ENCODE measurements at regions not wholly inside any gene's neighbourhood (a gene's known extent, or its start where the extent isn't known, plus 50 kb on each side); places are given as distances from the start of the nearest gene placed in this dataset.

- 66% methylated on average over 4 of the region's 4 CpGs for WGBS (ENCODE audit: missing lambda C conversion rate)
- no peaks in the 10 kb centered on the region for H3K9me3 ChIP-seq
- TF ChIP-seq MAFK (IDR thresholded peaks at IDR 0.05; ENCODE audit: partially characterized antibody) = peak; percentile 53
- TF ChIP-seq ZC3H11A (IDR thresholded peaks at IDR 0.05) = no peak
- no peak overlapping the region for H3K4me3 ChIP-seq
- DNase-seq (ENCODE audit: low read depth in 1 of 2, low spot score in 1 of 2) = no peak
- no peak for FAIRE-seq
- ChIA-PET POLR2A (interaction anchor here (0.7 kb wide), 1 partner anchor 174 kb away, joined by 5 read pairs; no protein-coding TSS in a partner anchor), CTCF (interaction anchor here (1.1 kb wide), 1 partner anchor 41 kb away, joined by 3 read pairs; no protein-coding TSS in a partner anchor)
- ATAC-seq = peak in 1 of 2 experiments; percentile 20; a peak in 2 of 6 replicates
- H3K27ac ChIP-seq = peak overlapping the region; percentile 53 to 54; a peak in 5 of 6 replicates
- peaks cover 27% of the 10 kb centered on the region for H3K4me1 ChIP-seq
- peak overlapping the region; percentile 38 for H3K4me2 ChIP-seq
These were observed 124.3 kb downstream of the HSD17B3 start for GRCh38 chr9:96177719-96178028.

GRCh38 chr9:96177005-96177718 lies 124.8 kb downstream of the HSD17B3 start:
- DNase-seq (ENCODE audit: low read depth in 1 of 2, low spot score in 1 of 2) (peak in 1 of 2 experiments; percentile 42), ATAC-seq (peak in 1 of 2 experiments; percentile 88; a peak in 3 of 6 replicates), FAIRE-seq (no peak)
- Histone ChIP-seq H3K27ac (peak overlapping the region; percentile 53 to 54), H3K9me3 (no peaks in the 10 kb centered on the region), H3K4me2 (peak overlapping the region; percentile 38), H3K4me3 (no peak overlapping the region), H3K4me1 (peaks cover 27% of the 10 kb centered on the region)
- CTCF ChIA-PET = interaction anchor here (1.1 kb wide), 1 partner anchor 42 kb away, joined by 3 read pairs; no protein-coding TSS in a partner anchor
- POLR2A ChIA-PET = interaction anchor here (0.7 kb wide), 1 partner anchor 173 kb away, joined by 5 read pairs; no protein-coding TSS in a partner anchor
- 58% methylated on average over 9 of the region's 10 CpGs for WGBS (ENCODE audit: missing lambda C conversion rate)
- TF ChIP-seq EHF (CRISPR knock-in tag; IDR thresholded peaks at IDR 0.05) (no peak), CHD4 (IDR thresholded peaks at IDR 0.05; ENCODE audit: borderline replicate concordance) (no peak), CTCF (IDR thresholded peaks at IDR 0.05) (peak; percentile 14; the same call in 1 of the 3 replicates)

DNA sequence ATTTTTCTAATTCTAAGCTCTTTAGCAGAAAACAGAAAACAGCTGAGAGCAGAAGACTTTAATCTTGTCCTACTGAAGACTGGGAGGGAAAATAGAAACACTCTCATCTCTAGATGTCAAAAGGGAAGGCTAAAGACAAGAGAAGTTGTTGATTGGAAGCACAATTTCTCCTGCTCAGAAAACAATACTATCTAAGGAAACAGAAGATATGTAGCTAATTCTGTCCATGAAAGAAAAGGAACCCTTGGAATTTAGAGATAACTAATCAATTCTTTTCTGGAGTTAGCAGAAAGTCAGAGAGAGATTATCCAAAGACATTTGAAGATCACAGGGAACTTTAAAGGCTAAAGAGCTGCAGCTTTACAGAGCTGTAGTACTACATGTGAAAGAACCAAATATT lies 126.2 kb downstream of the HSD17B3 start:
- POLR2A ChIA-PET = no interaction called here
- DNase-seq (ENCODE audit: low read depth in 1 of 2, low spot score in 1 of 2) (no peak), ATAC-seq (no peak), FAIRE-seq (no peak)
- Histone ChIP-seq H3K27ac (peak overlapping the region in 1 of 2 experiments; percentile 46; a peak in 2 of 6 replicates), H3K9me3 (no peaks in the 10 kb centered on the region), H3K4me2 (no peak overlapping the region), H3K4me1 (peaks cover 33% of the 10 kb centered on the region), H3K4me3 (no peak overlapping the region)
- TF ChIP-seq RFX5 (IDR thresholded peaks at IDR 0.05) = no peak
- TF ChIP-seq ZFP36 (IDR thresholded peaks at IDR 0.05; ENCODE audit: borderline replicate concordance, partially characterized antibody) = no peak
- no peak for TF ChIP-seq SMC3 (IDR thresholded peaks at IDR 0.05)
- TF ChIP-seq SREBF2 (IDR thresholded peaks at IDR 0.05) = no peak
- no peak for TF ChIP-seq MAZ (IDR thresholded peaks at IDR 0.05; ENCODE audit: borderline replicate concordance, low read depth, low read length)
- no peak for TF ChIP-seq RNF2 (IDR thresholded peaks at IDR 0.05; ENCODE audit: borderline replicate concordance, low read depth)
- no peak for TF ChIP-seq KDM1A (IDR thresholded peaks at IDR 0.05; ENCODE audit: low read depth)
- CTCF ChIA-PET = interaction anchor here (1.2 kb wide), 1 partner anchor 14 kb away, joined by 3 read pairs; no protein-coding TSS in a partner anchor

- DNase-seq (ENCODE audit: low read depth in 1 of 2, low spot score in 1 of 2) (no peak), FAIRE-seq (no peak), ATAC-seq (peak in 1 of 2 experiments; percentile 62; a peak in 3 of 6 replicates)
- ChIA-PET CTCF (interaction anchor here (0.8 to 1.6 kb wide), 6 partner anchors 9 to 43 kb away, joined by 3 to 4 read pairs (median 3); no protein-coding TSS in a partner anchor), POLR2A (no interaction called here)
- no peaks in the 10 kb centered on the region for H3K9me3 ChIP-seq
- 83% methylated on average over 1 of the region's 1 CpG for WGBS (ENCODE audit: missing lambda C conversion rate)
- TF ChIP-seq, protein P1, sequence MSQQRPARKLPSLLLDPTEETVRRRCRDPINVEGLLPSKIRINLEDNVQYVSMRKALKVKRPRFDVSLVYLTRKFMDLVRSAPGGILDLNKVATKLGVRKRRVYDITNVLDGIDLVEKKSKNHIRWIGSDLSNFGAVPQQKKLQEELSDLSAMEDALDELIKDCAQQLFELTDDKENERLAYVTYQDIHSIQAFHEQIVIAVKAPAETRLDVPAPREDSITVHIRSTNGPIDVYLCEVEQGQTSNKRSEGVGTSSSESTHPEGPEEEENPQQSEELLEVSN (IDR thresholded peaks at IDR 0.05; ENCODE audit: borderline replicate concordance, low read depth) = no peak
- no peak for TF ChIP-seq EHF (CRISPR knock-in tag; IDR thresholded peaks at IDR 0.05)
- TF ChIP-seq, protein P2, sequence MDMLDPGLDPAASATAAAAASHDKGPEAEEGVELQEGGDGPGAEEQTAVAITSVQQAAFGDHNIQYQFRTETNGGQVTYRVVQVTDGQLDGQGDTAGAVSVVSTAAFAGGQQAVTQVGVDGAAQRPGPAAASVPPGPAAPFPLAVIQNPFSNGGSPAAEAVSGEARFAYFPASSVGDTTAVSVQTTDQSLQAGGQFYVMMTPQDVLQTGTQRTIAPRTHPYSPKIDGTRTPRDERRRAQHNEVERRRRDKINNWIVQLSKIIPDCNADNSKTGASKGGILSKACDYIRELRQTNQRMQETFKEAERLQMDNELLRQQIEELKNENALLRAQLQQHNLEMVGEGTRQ (IDR thresholded peaks at IDR 0.05) = no peak
- no peak for TF ChIP-seq SREBF2 (IDR thresholded peaks at IDR 0.05)
- TF ChIP-seq GATA3 (IDR thresholded peaks at IDR 0.05; ENCODE audit: borderline replicate concordance) = no peak
- no peak for TF ChIP-seq ZNF302 (CRISPR knock-in tag; IDR thresholded peaks at IDR 0.05)
- no peak for TF ChIP-seq RNF2 (IDR thresholded peaks at IDR 0.05; ENCODE audit: borderline replicate concordance, low read depth)
- peak overlapping the region; percentile 17; the same call in 2 of the 3 replicates for H3K4me2 ChIP-seq
- no peak overlapping the region for H3K4me3 ChIP-seq
- peaks cover 41% of the 10 kb centered on the region for H3K4me1 ChIP-seq
- H3K27ac ChIP-seq = peak overlapping the region; percentile 12 to 27; a peak in 3 of 6 replicates
These were observed 127.0 kb downstream of the HSD17B3 start for GRCh38 chr9:96175001-96175400.
